DOHH2 (cell line): ENCODE measurements at regions not wholly inside any gene's neighbourhood (a gene's known extent, or its start where the extent isn't known, plus 50 kb on each side); places are given as distances from the start of the nearest gene placed in this dataset.

Experiments
- CTCF ChIP-seq: fragments of 200-600 bp; sonication (generic); IDR thresholded peaks from one replicate; pipeline ENCODE4 v1.5.1; 2014; ENCODE audit warnings: antibody characterized with exemption, mild to moderate bottlenecking, low read depth, low read length; ENCODE audit not compliant: poor library complexity, severe bottlenecking
- EZH2phosphoT487 ChIP-seq: fragments of 200-600 bp; sonication (generic); IDR thresholded peaks from 2 replicates; pipeline ENCODE4 v1.6.1; 2017; ENCODE audit warnings: borderline replicate concordance, mild to moderate bottlenecking, antibody characterized with exemption, low read length, moderate library complexity, mixed read lengths

GRCh38 chr6:156026486-156027247 lies 571.0 kb upstream of the NOX3 start:
- no peak for TF ChIP-seq CTCF
- TF ChIP-seq EZH2phosphoT487: no peak
